Neural progenitor cell (in vitro differentiated cells): ENCODE measurements at regions not wholly inside any gene's neighbourhood (a gene's known extent, or its start where the extent isn't known, plus 50 kb on each side); places are given as distances from the start of the nearest gene placed in this dataset.

Source experiments
- CTCF ChIP-seq: fragments of 200-600 bp; sonication (generic); IDR thresholded peaks from 2 replicates; pipeline ENCODE4 v1.5.1; 2017; ENCODE audit warnings: antibody characterized with exemption, mild to moderate bottlenecking
- EZH2 ChIP-seq: fragments of 200-600 bp; sonication (generic); IDR thresholded peaks from 2 replicates; pipeline ENCODE4 v1.6.1; 2017; ENCODE audit warnings: antibody characterized with exemption, mild to moderate bottlenecking, moderate library complexity
- EZH2phosphoT487 ChIP-seq: fragments of 200-600 bp; sonication (generic); IDR thresholded peaks from 2 replicates; pipeline ENCODE4 v1.6.1; 2017; ENCODE audit warnings: antibody characterized with exemption

GRCh38 chr4:124209626-124210025 lies 502.9 kb downstream of the ANKRD50 start:
- no peak for TF ChIP-seq CTCF
- no peak for TF ChIP-seq EZH2
- no peak for TF ChIP-seq EZH2phosphoT487
